DMS53 treated with DMSO at 0.1 percent for 48 hours (cell line): ENCODE measurements at regions not wholly inside any gene's neighbourhood (a gene's known extent, or its start where the extent isn't known, plus 50 kb on each side); places are given as distances from the start of the nearest gene placed in this dataset.
"Not testable (repeated sequence)": the region's sequence is repeated elsewhere in the genome, so short reads cannot be mapped to it uniquely, and the experiment has no call there.

Experiments used
- DNase-seq: peaks from one replicate; lab custom pipeline; 2025; ENCODE audit not compliant: unreplicated experiment; lab: John Stamatoyannopoulos, UW

- DNase-seq: no peak
Observed at GRCh38 chrX:116873671-116874070, 410.9 kb upstream of the CT83 start.

GRCh38 chrX:116872931-116873330, 410.2 kb upstream of the CT83 start:
- DNase-seq: no peak

- no peak for DNase-seq
Observed at GRCh38 chrX:116863029-116863428, 400.3 kb upstream of the CT83 start.

- DNase-seq: no peak
Observed at GRCh38 chrX:116862340-116862739, 399.6 kb upstream of the CT83 start.

GRCh38 chrX:116841290-116841689, 378.5 kb upstream of the CT83 start:
- DNase-seq: no peak

- no peak for DNase-seq
Observed at GRCh38 chrX:116827063-116827462, 364.3 kb upstream of the CT83 start.

- no peak for DNase-seq
Observed at GRCh38 chrX:116824785-116825184, 362.0 kb upstream of the CT83 start.

- no peak for DNase-seq
Observed at GRCh38 chrX:116823677-116824076, 360.9 kb upstream of the CT83 start.

GRCh38 chrX:116806288-116806802, 343.6 kb upstream of the CT83 start:
- no peak for DNase-seq

- DNase-seq: no peak
Observed at GRCh38 chrX:116801943-116802342, 339.2 kb upstream of the CT83 start.

GRCh38 chrX:116781926-116782325, 319.1 kb upstream of the CT83 start:
- DNase-seq: no peak

GRCh38 chrX:116757491-116757890, 294.7 kb upstream of the CT83 start:
- DNase-seq: no peak

- no peak for DNase-seq
Observed at GRCh38 chrX:116756958-116757357, 294.2 kb upstream of the CT83 start.

- no peak for DNase-seq
Observed at GRCh38 chrX:116749943-116750342, 287.2 kb upstream of the CT83 start.

GRCh38 chrX:116732214-116732613, 269.4 kb upstream of the CT83 start:
- DNase-seq: no peak

GRCh38 chrX:116726806-116727205, 264.0 kb upstream of the CT83 start:
- DNase-seq: no peak

GRCh38 chrX:116694046-116694445, 231.3 kb upstream of the CT83 start:
- DNase-seq: no peak

GRCh38 chrX:116679544-116679943, 216.8 kb upstream of the CT83 start:
- DNase-seq: not testable (repeated sequence)

- no peak for DNase-seq
Observed at GRCh38 chrX:116667346-116668134, 204.8 kb upstream of the CT83 start.

- no peak for DNase-seq
Observed at GRCh38 chrX:116657071-116657470, 194.3 kb upstream of the CT83 start.

- DNase-seq: no peak
Observed at GRCh38 chrX:116628464-116628863, 165.7 kb upstream of the CT83 start.

- no peak for DNase-seq
Observed at GRCh38 chrX:116618546-116618945, 155.8 kb upstream of the CT83 start.

GRCh38 chrX:116607776-116608175, 145.0 kb upstream of the CT83 start:
- no peak for DNase-seq
